Lung (tissue), 11 donors: ENCODE measurements at regions not wholly inside any gene's neighbourhood (a gene's known extent, or its start where the extent isn't known, plus 50 kb on each side); places are given as distances from the start of the nearest gene placed in this dataset.

Experiments
- ATAC-seq: fragments of 200-7000 bp; cut with Tn5 transposase; one replicate; pipeline ENCODE4 v1.9.1; 2020; ENCODE audit warnings: moderate number of reproducible peaks; ENCODE audit not compliant: insufficient read depth, low FRiP score
- DNase-seq, 3 donors: peaks; one replicate each; pipeline ENCODE4 v3.0.0-alpha.2; 2013 to 2017
- H3K27ac ChIP-seq, 2 donors: one replicate each; pipeline ENCODE4 v1.5.1; 2013; ENCODE audit warnings: mild to moderate bottlenecking in 2 of 2, moderate library complexity in 2 of 2, control low read depth in 1 of 2, inconsistent platforms in 1 of 2, low read depth in 1 of 2, low read length in 1 of 2
- H3K27me3 ChIP-seq, 3 donors: one replicate each; pipeline ENCODE4 v1.5.1; 2013; ENCODE audit warnings: low read length in 2 of 3; ENCODE audit not compliant: control insufficient read depth in 3 of 3, insufficient read depth in 3 of 3
- H3K36me3 ChIP-seq, 4 donors: one replicate each; pipeline ENCODE4 v1.5.1; 2013; ENCODE audit warnings: low read length in 4 of 4, mild to moderate bottlenecking in 1 of 4, moderate library complexity in 1 of 4; ENCODE audit not compliant: control insufficient read depth in 4 of 4, insufficient read depth in 4 of 4
- H3K4me1 ChIP-seq, 5 donors: one replicate each; pipeline ENCODE4 v1.5.1; 2013; ENCODE audit warnings: low read length in 5 of 5, mild to moderate bottlenecking in 2 of 5, moderate library complexity in 1 of 5; ENCODE audit not compliant: control insufficient read depth in 5 of 5, insufficient read depth in 5 of 5
- H3K4me3 ChIP-seq: one replicate; pipeline ENCODE4 v1.5.1; 2013; ENCODE audit warnings: mild to moderate bottlenecking, control low read depth, moderate library complexity
- H3K9ac ChIP-seq, 2 donors: one replicate each; pipeline ENCODE4 v1.5.1; 2013; ENCODE audit warnings: low read length in 2 of 2, control low read depth in 1 of 2; ENCODE audit not compliant: insufficient read depth in 1 of 2
- H3K9me3 ChIP-seq, 4 donors: one replicate each; pipeline ENCODE4 v1.5.1; 2013; ENCODE audit warnings: low read length in 3 of 4, mild to moderate bottlenecking in 1 of 4, moderate library complexity in 1 of 4; ENCODE audit not compliant: control insufficient read depth in 4 of 4, insufficient read depth in 3 of 4
- WGBS, 2 donors: extraction: QIAGEN DNeasy Blood & Tissue Kit; methylation state at CpG; one replicate each; pipeline ENCODE4 v1.1.7; 2013; 5-methylcytosine and 5-hydroxymethylcytosine counted together
- TF ChIP-seq, protein P1 (sequence below): IDR thresholded peaks from 2 replicates; pipeline ENCODE4 v1.5.1; 2012; ENCODE audit warnings: mild to moderate bottlenecking; ENCODE audit errors: control extremely low read depth, extremely low read depth
- donor health status: control.
- donor health status: control.
- donor health status: Bipolar disorder and iron deficiency.
- donor health status: healthy.
- donor health status: DM: yes; HTN: yes; CAD: no.

DNA sequence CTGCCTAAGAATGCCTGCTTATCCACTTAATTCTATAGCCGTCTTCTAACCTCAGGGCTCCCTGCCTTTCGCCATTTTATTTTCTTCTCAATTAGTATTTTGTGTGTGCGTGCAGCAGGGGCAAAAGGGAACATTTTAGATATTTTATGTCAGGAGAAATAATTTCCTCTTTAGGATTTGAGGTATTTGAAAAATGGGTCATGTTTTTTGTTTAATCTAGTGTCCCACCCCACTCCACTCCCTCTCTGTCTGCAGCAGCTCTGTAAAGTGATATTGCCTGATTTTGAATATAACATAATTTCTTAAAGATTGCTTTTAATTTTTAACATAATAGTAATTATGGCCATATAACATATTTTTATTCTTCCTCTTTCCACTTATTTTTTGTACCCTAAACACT lies 593.2 kb upstream of the DPPA4 start:
- TF ChIP-seq, protein P1, sequence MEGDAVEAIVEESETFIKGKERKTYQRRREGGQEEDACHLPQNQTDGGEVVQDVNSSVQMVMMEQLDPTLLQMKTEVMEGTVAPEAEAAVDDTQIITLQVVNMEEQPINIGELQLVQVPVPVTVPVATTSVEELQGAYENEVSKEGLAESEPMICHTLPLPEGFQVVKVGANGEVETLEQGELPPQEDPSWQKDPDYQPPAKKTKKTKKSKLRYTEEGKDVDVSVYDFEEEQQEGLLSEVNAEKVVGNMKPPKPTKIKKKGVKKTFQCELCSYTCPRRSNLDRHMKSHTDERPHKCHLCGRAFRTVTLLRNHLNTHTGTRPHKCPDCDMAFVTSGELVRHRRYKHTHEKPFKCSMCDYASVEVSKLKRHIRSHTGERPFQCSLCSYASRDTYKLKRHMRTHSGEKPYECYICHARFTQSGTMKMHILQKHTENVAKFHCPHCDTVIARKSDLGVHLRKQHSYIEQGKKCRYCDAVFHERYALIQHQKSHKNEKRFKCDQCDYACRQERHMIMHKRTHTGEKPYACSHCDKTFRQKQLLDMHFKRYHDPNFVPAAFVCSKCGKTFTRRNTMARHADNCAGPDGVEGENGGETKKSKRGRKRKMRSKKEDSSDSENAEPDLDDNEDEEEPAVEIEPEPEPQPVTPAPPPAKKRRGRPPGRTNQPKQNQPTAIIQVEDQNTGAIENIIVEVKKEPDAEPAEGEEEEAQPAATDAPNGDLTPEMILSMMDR: no peak
- H3K27me3 ChIP-seq: no peaks in the 10 kb centered on the region
- 54 to 78% methylated on average over 3 of the region's 3 CpGs for WGBS, 2 donors
- DNase-seq (no peak), ATAC-seq (no peak)
- peaks cover 0 to 3% (median 0%) of the 10 kb centered on the region in 5 donors for H3K4me1 ChIP-seq
- no peak overlapping the region for H3K4me3 ChIP-seq
- H3K36me3 ChIP-seq: no peaks in the 10 kb centered on the region
- no peak overlapping the region for H3K9ac ChIP-seq
- H3K9me3 ChIP-seq: no peaks in the 10 kb centered on the region
- no peak overlapping the region for H3K27ac ChIP-seq

DNA sequence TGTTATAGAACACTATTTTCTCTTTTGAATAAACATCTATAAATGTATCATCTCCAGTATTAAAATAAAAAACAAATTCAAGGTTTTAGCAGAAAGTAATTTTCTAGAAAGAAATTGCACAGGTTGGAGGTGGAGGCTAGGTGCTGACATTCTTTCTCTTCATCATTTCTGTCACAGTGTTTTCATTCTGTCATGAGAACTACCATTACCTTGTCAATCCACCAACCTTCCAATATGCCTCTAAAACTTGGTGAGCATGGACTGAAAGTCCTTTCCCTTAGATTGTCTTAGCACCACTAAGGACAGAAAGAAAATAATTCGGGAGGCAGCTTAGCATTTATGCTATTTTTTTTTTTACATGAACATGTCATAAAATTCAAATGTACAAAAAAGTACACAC lies 596.2 kb upstream of the DPPA4 start:
- Histone ChIP-seq H3K27me3 (no peaks in the 10 kb centered on the region), H3K4me1 (peaks cover 0 to 3% (median 0%) of the 10 kb centered on the region in 5 donors), H3K27ac (no peak overlapping the region), H3K4me3 (no peak overlapping the region), H3K36me3 (no peaks in the 10 kb centered on the region), H3K9me3 (no peaks in the 10 kb centered on the region), H3K9ac (no peak overlapping the region)
- TF ChIP-seq, protein P1: no peak
- ATAC-seq (no peak), DNase-seq (no peak)
- 50 to 83% methylated on average over 1 of the region's 1 CpG for WGBS, 2 donors

DNA sequence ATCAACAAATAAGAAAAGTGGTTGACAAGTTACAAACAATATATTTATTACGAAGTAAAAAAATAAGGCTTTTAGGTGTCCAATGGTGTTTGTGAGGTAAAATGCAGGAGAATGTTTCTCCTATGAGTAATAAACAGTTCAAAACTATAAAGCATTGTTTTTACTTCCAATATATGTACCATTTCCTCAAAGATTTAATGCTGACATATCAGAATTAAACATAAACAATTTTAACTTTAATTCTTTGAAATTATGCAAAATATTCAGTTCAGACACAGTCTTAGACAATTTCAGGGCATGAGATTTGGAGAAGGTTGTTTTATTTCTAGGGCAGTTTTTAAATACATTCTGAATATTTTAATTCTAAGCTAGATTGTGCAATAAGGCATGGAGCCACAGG lies 602.5 kb upstream of the DPPA4 start:
- H3K4me3 ChIP-seq: no peak overlapping the region
- H3K36me3 ChIP-seq: no peaks in the 10 kb centered on the region
- no peaks in the 10 kb centered on the region for H3K27me3 ChIP-seq
- H3K9me3 ChIP-seq: no peaks in the 10 kb centered on the region
- 33 to 51% methylated on average over 1 of the region's 1 CpG for WGBS, 2 donors
- H3K4me1 ChIP-seq: peaks cover 0 to 2% (median 0%) of the 10 kb centered on the region in 5 donors
- no peak overlapping the region for H3K9ac ChIP-seq
- no peak for ATAC-seq
- H3K27ac ChIP-seq: no peak overlapping the region
- DNase-seq: no peak
- TF ChIP-seq, protein P1: no peak

DNA sequence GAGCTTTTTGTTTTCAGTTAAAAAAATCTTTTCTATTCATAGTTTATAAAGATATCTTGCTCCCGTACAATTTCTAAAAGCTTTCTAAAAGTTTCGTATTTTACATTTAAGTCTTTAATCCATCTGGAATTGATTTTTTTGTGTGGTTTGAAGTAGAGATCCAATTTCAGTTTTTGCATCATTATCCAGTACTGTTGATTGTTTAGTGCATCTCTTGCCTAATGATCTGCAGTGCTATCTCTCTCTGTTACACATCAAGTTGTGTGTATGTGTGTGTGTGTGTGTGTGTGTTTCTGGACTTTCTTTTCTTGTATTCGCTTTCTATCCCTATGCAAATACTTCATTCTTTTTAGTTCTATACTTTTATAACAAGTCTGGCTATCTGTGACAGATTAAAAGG lies 605.8 kb upstream of the DPPA4 start:
- TF ChIP-seq, protein P1: no peak
- 86 to 90% methylated on average over 3 of the region's 3 CpGs for WGBS, 2 donors
- no peak overlapping the region for H3K27ac ChIP-seq
- no peaks in the 10 kb centered on the region for H3K9me3 ChIP-seq
- DNase-seq (no peak), ATAC-seq (no peak)
- no peak overlapping the region for H3K9ac ChIP-seq
- H3K4me3 ChIP-seq: no peak overlapping the region
- H3K4me1 ChIP-seq: no peaks in the 10 kb centered on the region
- no peaks in the 10 kb centered on the region for H3K27me3 ChIP-seq
- H3K36me3 ChIP-seq: no peaks in the 10 kb centered on the region
